Islet of Langerhans (tissue), 1 donor: ENCODE measurements at regions not wholly inside any gene's neighbourhood (a gene's known extent, or its start where the extent isn't known, plus 50 kb on each side); places are given as distances from the start of the nearest gene placed in this dataset.

Experiments used
- FAIRE-seq: peaks from one replicate; lab custom pipeline; 2011; peaks lifted over from hg19 to GRCh38; lab: Jason Lieb, UNC

GRCh38 chr18:38450876-38451275 is 885.3 kb upstream of the CELF4 start:
- FAIRE-seq: no peak

- FAIRE-seq: no peak
Measured at GRCh38 chr18:38445804-38446145, 880.2 kb upstream of the CELF4 start.

GRCh38 chr18:38444971-38445803 is 879.6 kb upstream of the CELF4 start:
- FAIRE-seq: no peak

- FAIRE-seq: no peak
Measured at GRCh38 chr18:38427736-38428135, 862.1 kb upstream of the CELF4 start.

- no peak for FAIRE-seq
Measured at GRCh38 chr18:38427234-38427633, 861.6 kb upstream of the CELF4 start.

- no peak for FAIRE-seq
Measured at GRCh38 chr18:38421872-38422615, 856.4 kb upstream of the CELF4 start.

- no peak for FAIRE-seq
Measured at GRCh38 chr18:38421021-38421420, 855.4 kb upstream of the CELF4 start.

GRCh38 chr18:38420611-38421010 is 855.0 kb upstream of the CELF4 start:
- no peak for FAIRE-seq

GRCh38 chr18:38415811-38416210 is 850.2 kb upstream of the CELF4 start:
- no peak for FAIRE-seq

- no peak for FAIRE-seq
Measured at GRCh38 chr18:38413193-38413592, 847.6 kb upstream of the CELF4 start.

- FAIRE-seq: no peak
Measured at GRCh38 chr18:38406607-38407006, 841.0 kb upstream of the CELF4 start.

- no peak for FAIRE-seq
Measured at GRCh38 chr18:38402509-38402908, 836.9 kb upstream of the CELF4 start.

- FAIRE-seq: no peak
Measured at GRCh38 chr18:38397094-38397493, 831.5 kb upstream of the CELF4 start.

GRCh38 chr18:38386146-38386545 is 820.5 kb upstream of the CELF4 start:
- no peak for FAIRE-seq

- FAIRE-seq: no peak
Measured at GRCh38 chr18:38369772-38370690, 804.4 kb upstream of the CELF4 start.

- no peak for FAIRE-seq
Measured at GRCh38 chr18:38368886-38369285, 803.3 kb upstream of the CELF4 start.

- no peak for FAIRE-seq
Measured at GRCh38 chr18:38368246-38368645, 802.6 kb upstream of the CELF4 start.

GRCh38 chr18:38367473-38367872 is 801.9 kb upstream of the CELF4 start:
- no peak for FAIRE-seq

GRCh38 chr18:38362286-38362792 is 796.7 kb upstream of the CELF4 start:
- no peak for FAIRE-seq

GRCh38 chr18:38358805-38359657 is 793.4 kb upstream of the CELF4 start:
- FAIRE-seq: no peak

GRCh38 chr18:38353149-38353548 is 787.6 kb upstream of the CELF4 start:
- no peak for FAIRE-seq

- FAIRE-seq: no peak
Measured at GRCh38 chr18:38350141-38350540, 784.5 kb upstream of the CELF4 start.
